Osteoblast (primary cell): ENCODE measurements at regions not wholly inside any gene's neighbourhood (a gene's known extent, or its start where the extent isn't known, plus 50 kb on each side); places are given as distances from the start of the nearest gene placed in this dataset.

Experiments used
- DNase-seq: peaks from one replicate; pipeline ENCODE4 v3.0.0; 2011; ENCODE audit warnings: low spot score, mixed read lengths; ENCODE audit not compliant: insufficient read length; ENCODE audit errors: missing footprints
- H2AFZ ChIP-seq: 2 replicates; pipeline ENCODE4 v1.6.0; 2011; ENCODE audit warnings: mild to moderate bottlenecking, low read length
- H3K27ac ChIP-seq: 2 replicates; pipeline ENCODE4 v1.5.1; 2011; ENCODE audit warnings: mild to moderate bottlenecking, low read depth, low read length, moderate library complexity
- H3K27me3 ChIP-seq: 2 replicates; pipeline ENCODE4 v1.6.0; 2012; ENCODE audit warnings: mild to moderate bottlenecking, control low read depth, inconsistent platforms, low read length, moderate library complexity; ENCODE audit not compliant: insufficient read depth
- H3K36me3 ChIP-seq: 2 replicates; pipeline ENCODE4 v1.5.1; 2011; ENCODE audit warnings: mild to moderate bottlenecking, low read length, control low read depth, moderate library complexity; ENCODE audit not compliant: insufficient read depth
- H3K4me1 ChIP-seq: 2 replicates; pipeline ENCODE4 v1.5.1; 2011; ENCODE audit warnings: mild to moderate bottlenecking, low read length, control low read depth, moderate library complexity; ENCODE audit not compliant: insufficient read depth
- H3K4me2 ChIP-seq: 2 replicates; pipeline ENCODE4 v1.6.0; 2011; ENCODE audit warnings: mild to moderate bottlenecking, low read length; ENCODE audit not compliant: insufficient read depth
- H3K4me3 ChIP-seq: fragments of 200-600 bp; sonication (generic); 3 replicates; pipeline ENCODE4 v1.5.1; 2012; ENCODE audit warnings: mild to moderate bottlenecking, low read length, inconsistent platforms; ENCODE audit not compliant: insufficient read depth
- H3K79me2 ChIP-seq: 2 replicates; pipeline ENCODE4 v1.6.0; 2012; ENCODE audit warnings: mild to moderate bottlenecking, low read length, control low read depth, inconsistent platforms; ENCODE audit not compliant: insufficient read depth
- H3K9me3 ChIP-seq: 2 replicates; pipeline ENCODE4 v1.5.1; 2011; ENCODE audit warnings: low read depth, low read length, control low read depth
- H4K20me1 ChIP-seq: 2 replicates; pipeline ENCODE4 v1.6.0; 2012; ENCODE audit warnings: mild to moderate bottlenecking, low read length, control low read depth; ENCODE audit not compliant: insufficient read depth
- CTCF ChIP-seq: IDR thresholded peaks from 2 replicates; pipeline ENCODE4 v1.5.1; 2011; ENCODE audit warnings: mild to moderate bottlenecking, low read depth, low read length, moderate library complexity; ENCODE audit errors: extremely low read depth

DNA sequence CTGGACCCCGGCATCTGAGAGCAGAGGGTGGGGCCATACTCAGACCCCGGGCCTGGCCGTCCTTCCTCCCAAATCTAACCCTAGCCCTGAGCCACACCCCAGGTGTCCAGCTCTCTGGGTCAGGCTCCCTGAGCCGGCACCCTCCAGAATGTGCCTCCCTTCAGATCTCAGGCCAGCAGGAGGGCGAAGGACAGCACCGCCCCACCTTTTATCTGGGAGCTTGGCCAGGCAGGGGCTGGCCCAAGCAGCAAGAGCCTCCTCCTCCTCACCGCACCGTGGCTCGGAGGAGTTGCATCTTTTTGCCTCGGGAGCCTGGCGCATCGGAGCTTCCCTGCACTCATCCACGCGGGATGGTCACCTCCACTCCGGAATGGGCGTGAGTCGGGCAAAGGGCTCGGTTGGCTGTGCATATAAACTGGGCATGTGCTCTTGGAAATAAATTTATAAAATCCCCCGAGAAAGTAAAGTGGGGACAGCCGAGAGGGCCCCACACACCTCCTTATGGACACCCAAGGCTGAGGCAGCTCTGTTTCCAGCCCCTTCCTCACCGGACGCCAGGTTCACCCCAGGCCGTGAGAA is 69.1 kb upstream of the CTDP1 start:
- peaks cover 9% of the 10 kb centered on the region for H3K4me1 ChIP-seq
- no peak overlapping the region for H3K4me2 ChIP-seq
- H3K36me3 ChIP-seq = no peaks in the 10 kb centered on the region
- H4K20me1 ChIP-seq = no peaks in the 10 kb centered on the region
- peak overlapping the region; percentile 46 for H2AFZ ChIP-seq
- peak; percentile 48 for DNase-seq
- peaks cover 11% of the 10 kb centered on the region for H3K27me3 ChIP-seq
- no peaks in the 10 kb centered on the region for H3K79me2 ChIP-seq
- no peaks in the 10 kb centered on the region for H3K9me3 ChIP-seq
- H3K27ac ChIP-seq = peak overlapping the region; percentile 74
- TF ChIP-seq CTCF = no peak
- no peak overlapping the region for H3K4me3 ChIP-seq

GRCh38 chr18:79611040-79611681 is 68.4 kb upstream of the CTDP1 start:
- DNase-seq = peak; percentile 98
- Histone ChIP-seq H3K27me3 (peaks cover 11% of the 10 kb centered on the region), H3K36me3 (no peaks in the 10 kb centered on the region), H3K79me2 (no peaks in the 10 kb centered on the region), H3K4me1 (peaks cover 9% of the 10 kb centered on the region), H2AFZ (peak overlapping the region; percentile 46), H3K9me3 (no peaks in the 10 kb centered on the region), H3K4me3 (no peak overlapping the region), H3K4me2 (no peak overlapping the region), H3K27ac (peak overlapping the region; percentile 74), H4K20me1 (no peaks in the 10 kb centered on the region)
- no peak for TF ChIP-seq CTCF

- no peak overlapping the region for H3K27ac ChIP-seq
- H3K4me3 ChIP-seq = no peak overlapping the region
- no peak for TF ChIP-seq CTCF
- H3K27me3 ChIP-seq = peaks cover 11% of the 10 kb centered on the region
- peak; percentile 67 for DNase-seq
- no peak overlapping the region for H2AFZ ChIP-seq
- peaks cover 9% of the 10 kb centered on the region for H3K4me1 ChIP-seq
- no peaks in the 10 kb centered on the region for H3K9me3 ChIP-seq
- no peaks in the 10 kb centered on the region for H3K36me3 ChIP-seq
- no peaks in the 10 kb centered on the region for H3K79me2 ChIP-seq
- H4K20me1 ChIP-seq = no peaks in the 10 kb centered on the region
- no peak overlapping the region for H3K4me2 ChIP-seq
Measured at GRCh38 chr18:79612291-79613108, 67.1 kb upstream of the CTDP1 start.
